GM19328 (cell line): ENCODE measurements at regions not wholly inside any gene's neighbourhood (a gene's known extent, or its start where the extent isn't known, plus 50 kb on each side); places are given as distances from the start of the nearest gene placed in this dataset.

ENCODE experiments used
- ATAC-seq: cut with Tn5 transposase; IDR thresholded peaks from one replicate; pipeline ENCODE4 v1.9.1; 2021; ENCODE audit warnings: mild to moderate bottlenecking, moderate library complexity; ENCODE audit not compliant: unreplicated experiment

GRCh38 chr5:156164306-156164705 lies 162.7 kb upstream of the SGCD start:
- ATAC-seq: no peak

DNA sequence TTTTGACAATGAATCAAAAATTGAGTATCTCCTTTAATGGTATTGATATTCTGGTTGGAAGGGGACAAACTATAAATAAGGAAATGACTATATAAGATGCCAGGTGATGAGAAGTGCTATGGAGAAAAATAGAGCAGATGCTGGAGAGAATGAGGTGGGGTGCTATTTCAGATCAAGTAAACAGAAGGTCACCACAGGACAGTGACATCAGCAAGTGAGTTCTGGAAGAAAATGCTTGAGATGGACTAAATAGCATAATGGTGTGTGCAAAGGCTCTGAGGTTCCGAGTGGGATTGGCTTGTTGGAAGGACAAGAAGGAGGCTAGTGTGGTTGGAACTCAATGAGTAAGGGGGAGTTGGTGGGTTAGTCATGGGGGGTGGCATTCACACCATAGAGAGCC lies 157.5 kb upstream of the SGCD start:
- ATAC-seq: no peak

GRCh38 chr5:156170351-156170961 lies 156.5 kb upstream of the SGCD start:
- ATAC-seq: no peak

GRCh38 chr5:156174225-156174624 lies 152.7 kb upstream of the SGCD start:
- ATAC-seq: no peak

- no peak for ATAC-seq
Measured at GRCh38 chr5:156178117-156178516, 148.8 kb upstream of the SGCD start.

DNA sequence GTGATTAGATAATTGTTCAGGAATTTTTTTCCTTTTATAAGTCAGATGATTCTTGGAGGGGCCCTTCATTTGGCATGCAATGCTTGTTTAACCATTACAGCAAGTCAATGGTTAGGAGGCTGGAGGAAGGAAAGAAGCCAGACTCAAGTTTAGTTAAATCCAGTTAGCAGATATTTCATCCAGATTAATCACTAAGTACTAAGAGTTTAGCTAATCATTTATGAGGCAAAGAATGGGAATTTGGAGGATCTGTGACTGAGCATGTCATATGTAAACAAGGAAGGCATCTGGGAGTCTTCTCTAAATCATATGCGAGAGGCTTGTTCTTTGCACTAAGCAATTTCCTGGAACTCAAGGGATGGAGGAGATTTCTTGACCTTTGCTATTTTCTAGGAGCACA lies 145.3 kb upstream of the SGCD start:
- ATAC-seq: no peak

DNA sequence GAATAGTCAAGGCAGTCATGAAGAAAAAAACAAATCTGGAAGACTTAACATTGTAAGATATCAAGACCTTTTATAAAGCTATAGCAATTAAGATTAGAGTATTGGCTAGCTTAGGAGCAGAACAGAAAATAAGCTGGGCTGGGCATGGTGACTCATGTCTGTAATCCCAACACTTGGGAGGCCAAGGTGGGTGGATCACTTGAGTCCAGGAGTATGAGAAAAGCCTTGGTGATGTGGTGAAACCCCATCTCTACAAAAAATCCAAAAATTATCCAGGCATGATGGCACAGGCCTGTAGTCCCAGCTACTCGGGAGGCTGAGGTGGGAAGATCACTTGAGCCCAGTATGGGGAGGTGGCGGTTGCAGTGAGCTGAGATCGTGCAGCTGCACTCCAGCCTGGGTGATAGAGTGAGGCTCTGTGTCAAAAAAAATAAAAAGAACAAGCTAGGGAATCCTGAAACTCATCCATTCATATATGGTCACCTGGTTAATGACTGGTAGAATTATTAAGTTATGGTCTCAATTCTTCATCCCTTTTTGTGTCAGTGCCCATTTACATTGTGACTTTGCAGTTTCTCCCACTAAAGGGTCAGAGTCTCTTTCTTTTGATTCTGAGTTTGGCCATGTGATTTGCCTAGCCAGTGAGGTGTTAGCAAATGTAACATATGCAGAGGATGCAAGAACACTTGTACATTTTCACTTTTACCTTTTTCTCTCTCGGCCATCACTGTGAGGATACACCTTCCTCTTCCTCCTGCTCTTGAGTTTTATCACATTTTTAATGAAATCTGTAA lies 144.6 kb upstream of the SGCD start:
- no peak for ATAC-seq

DNA sequence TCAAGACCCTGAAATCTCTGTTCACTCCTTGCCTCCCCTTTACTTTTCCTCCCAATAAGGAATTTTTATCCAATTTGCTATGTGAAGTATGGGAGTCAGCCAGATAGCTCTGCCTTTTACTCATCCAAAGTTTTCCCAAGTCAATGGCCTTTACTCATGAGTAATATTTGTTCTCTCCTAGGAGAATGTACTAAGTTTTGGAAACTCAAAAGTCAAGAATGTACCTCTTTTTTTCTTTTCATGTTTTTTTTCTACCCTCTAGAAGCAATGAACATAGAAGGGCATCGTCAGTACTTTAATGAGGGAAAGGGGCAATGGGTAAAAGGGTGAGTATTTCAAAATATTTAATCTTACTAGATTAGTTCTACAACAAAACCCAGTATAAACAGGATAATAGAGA lies 140.2 kb upstream of the SGCD start:
- no peak for ATAC-seq

DNA sequence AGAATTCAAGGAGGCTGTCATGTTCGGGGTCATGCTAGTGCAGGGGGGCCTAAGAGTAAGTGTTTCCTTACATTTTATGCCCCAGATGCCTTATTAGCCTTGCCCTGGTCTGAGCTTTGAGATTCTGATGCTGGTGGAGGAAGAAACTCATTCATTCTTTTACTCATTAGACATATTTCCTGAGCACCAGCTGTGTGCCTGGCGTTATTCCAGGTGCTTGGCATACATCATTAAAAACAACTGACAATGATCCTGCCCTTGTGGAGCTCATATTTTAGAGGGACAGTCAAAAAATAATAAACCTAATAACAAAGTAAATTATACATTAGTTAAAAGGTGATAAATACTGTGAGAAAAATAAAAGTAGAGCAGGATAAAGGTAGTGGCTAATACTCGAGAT lies 138.9 kb upstream of the SGCD start:
- ATAC-seq: no peak

DNA sequence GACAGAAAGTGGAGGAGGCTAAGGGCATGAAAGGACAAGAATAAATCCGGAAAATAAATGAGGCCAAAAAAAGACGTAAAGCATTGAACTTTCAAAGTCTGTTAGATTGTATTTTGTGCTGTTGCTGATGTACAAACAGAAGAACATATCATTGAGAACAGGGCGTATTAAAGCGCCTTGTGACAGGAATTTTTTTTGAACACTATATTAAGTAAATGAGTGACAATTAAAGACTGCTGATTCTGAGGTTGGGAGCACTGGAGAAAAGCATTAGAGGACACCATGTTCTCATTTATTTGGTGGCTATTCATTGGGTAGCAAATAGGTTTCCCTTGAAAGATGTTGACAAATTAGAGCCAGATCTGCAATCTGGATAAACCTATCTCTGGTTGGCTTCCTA lies 137.3 kb upstream of the SGCD start:
- ATAC-seq: no peak

GRCh38 chr5:156191547-156191946 lies 135.4 kb upstream of the SGCD start:
- ATAC-seq: no peak

GRCh38 chr5:156197042-156197635 lies 129.8 kb upstream of the SGCD start:
- no peak for ATAC-seq

DNA sequence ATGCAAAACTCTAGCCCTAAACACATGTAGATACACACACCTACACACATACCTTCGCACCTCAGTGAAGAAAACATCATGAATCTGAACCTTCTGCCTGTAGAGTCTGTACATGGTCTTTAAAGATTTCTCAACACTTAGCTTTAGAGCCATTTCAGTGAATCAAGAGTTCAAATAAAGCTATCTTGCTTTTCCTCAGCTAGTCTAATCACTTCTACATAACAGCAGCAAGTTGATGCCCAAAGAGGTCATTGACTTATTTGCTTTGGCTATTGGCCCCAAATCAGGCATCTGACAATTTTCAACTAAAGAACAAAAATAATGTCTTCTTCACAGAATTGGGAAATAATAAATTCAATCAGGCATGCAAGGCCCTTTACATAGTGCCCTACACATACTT lies 127.9 kb upstream of the SGCD start:
- ATAC-seq: no peak

DNA sequence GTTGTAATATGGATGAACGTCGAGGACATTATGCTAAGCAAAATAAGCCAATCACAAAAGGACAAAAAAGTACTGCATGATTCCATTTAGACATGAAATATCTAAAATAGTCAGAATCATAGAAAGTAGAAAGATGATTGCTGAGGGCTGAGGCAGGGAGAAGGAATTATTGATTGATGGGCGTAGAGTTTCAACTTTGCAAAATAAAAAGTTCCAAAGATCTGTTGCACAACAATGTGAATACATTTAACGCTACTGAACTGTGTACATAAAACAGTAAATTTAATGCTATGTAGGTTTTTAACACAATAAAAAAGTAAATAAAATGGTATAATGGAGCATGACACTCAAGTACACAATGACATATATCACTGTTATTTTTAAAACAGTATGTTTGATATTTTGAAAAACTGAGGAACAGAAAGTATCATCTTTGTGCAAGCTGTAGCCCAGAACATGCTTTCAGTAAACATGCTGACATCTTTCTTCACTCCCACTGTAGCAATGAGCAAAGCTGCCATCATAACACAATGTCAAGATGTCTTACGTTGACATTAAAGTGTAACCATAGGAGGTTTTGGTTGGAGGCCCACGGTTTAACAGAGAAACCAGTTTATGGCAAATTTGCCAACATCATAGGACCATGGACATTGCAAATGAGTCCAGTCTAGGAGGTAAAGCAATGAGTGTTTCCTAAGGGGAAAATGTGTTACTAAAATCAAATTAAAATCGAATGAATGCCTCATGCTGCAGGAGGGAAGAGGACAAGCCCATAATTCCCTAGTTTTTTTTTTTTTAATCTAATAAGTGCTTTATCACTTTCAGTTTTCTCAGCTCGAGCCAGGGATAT lies 125.8 kb upstream of the SGCD start:
- ATAC-seq: no peak

GRCh38 chr5:156201788-156202403 lies 125.1 kb upstream of the SGCD start:
- no peak for ATAC-seq

DNA sequence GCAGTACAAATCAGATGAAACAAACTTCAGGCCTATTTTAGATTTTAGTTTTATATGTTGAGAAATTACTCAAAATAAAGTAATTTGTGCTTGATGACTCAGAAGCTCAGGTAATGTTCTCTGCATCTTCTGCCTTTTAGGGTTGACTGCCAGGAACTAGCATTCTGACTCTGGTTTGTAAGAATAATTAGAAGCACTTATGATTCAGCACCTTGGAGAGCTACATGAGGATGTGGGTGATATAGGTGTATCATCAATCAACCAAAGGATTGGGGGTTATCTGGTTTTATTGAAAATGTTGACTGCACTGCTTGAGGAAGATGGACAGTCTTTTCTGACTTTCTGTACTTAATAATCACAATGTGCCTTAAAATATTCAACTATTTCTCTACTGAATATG lies 118.7 kb upstream of the SGCD start:
- ATAC-seq: no peak

GRCh38 chr5:156218367-156219158 lies 108.4 kb upstream of the SGCD start:
- no peak for ATAC-seq

- ATAC-seq: no peak
Measured at GRCh38 chr5:156219483-156220005, 107.4 kb upstream of the SGCD start.

DNA sequence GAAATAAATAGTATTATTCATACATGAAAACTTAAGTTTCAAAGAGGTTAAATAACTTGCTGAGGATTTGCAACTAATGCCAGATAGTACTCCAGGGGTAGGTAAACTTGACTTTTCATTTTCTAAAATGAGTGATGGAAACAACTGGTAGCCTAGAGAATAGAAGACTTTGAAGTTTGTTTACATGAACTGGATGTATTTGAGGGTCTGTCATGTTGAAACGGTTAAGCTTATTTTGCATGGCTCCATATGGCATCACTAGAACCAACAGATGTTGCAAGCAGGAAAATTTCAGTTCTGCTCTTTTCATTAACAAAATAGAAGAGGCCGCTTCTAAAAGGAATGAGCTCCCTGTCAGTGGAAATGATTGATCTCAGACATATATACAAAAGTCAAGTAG lies 105.1 kb upstream of the SGCD start:
- ATAC-seq: no peak

DNA sequence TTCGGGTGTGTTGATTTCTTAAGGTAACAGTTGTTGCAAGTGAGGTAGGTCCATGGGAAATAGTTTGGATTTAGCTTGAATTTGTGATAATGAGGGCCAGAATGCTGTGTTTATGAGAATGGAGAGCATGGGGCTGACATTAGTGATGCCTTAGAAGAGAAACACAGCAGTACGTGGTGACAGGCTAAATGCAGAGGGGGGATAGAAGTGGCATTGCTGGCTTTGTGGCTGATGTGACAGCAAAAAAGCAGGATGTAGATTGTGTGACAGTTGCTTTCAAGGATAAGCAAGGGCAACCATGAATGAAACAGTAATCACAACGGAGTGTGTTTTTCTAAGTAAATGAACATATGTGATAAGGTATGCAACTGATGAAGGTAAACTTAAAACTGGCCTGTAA lies 103.4 kb upstream of the SGCD start:
- no peak for ATAC-seq
